HG02571 (cell line): ENCODE measurements at regions not wholly inside any gene's neighbourhood (a gene's known extent, or its start where the extent isn't known, plus 50 kb on each side); places are given as distances from the start of the nearest gene placed in this dataset.

Source experiments
- ATAC-seq: cut with Tn5 transposase; IDR thresholded peaks from one replicate; pipeline ENCODE4 v1.9.1; 2021; ENCODE audit warnings: mild to moderate bottlenecking, moderate library complexity; ENCODE audit not compliant: unreplicated experiment

DNA sequence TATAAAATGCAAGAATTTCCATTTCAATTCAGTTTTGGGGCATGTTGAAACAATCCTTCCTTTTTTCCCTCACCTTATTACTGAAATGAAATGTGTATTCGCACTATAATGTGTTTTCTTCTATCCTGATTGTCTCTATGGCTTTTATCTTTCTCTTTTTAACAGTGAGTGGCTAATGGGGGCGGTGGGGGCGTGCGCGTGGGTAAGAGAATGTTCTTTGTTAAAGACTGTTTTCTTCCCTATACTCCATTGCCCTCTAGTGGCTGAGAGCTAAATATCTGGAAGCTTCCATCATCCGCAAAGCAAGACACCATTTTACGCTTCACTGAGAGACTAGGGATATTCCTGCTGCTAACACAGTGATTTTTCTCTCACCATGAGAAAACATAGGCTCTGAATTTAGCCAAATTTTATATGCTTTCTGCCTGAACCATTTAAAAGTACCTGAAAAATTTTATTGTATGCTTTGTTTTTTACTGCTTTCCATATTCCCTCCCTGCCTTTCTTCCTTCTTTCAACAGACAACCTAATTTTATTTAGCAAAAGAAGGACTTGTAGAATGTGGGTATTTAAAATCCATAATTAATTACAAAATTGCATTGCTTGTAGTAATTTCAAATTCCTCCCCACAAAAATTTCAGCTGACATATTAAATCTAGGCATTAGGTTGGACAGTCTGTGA lies 194.0 kb downstream of the GASK1B start:
- peak; percentile 92 for ATAC-seq

DNA sequence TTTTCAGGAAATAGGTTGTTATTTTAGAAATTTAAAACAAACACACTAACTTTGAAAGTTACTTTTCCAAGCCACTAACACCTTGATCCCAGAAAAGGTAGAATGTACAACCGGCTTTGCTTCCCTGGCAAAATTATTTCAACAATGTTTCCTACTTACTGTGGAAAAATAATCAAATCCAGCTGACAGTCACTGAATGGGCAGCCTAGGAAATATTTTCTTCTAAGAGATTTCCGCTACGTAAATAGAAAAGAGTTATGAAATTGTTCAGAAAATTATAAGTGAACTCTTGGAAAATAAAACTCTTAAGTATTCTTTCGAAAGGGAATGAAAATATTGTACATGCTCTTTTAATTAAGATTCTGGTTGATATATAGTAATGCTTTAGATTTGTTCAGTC lies 195.7 kb downstream of the GASK1B start:
- no peak for ATAC-seq

- ATAC-seq, result no peak
Observed at GRCh38 chr4:157973297-157973696, 199.5 kb downstream of the GASK1B start.

GRCh38 chr4:157964463-157964862 lies 208.4 kb downstream of the GASK1B start:
- no peak for ATAC-seq

GRCh38 chr4:157961229-157961990 lies 211.4 kb downstream of the GASK1B start:
- no peak for ATAC-seq

DNA sequence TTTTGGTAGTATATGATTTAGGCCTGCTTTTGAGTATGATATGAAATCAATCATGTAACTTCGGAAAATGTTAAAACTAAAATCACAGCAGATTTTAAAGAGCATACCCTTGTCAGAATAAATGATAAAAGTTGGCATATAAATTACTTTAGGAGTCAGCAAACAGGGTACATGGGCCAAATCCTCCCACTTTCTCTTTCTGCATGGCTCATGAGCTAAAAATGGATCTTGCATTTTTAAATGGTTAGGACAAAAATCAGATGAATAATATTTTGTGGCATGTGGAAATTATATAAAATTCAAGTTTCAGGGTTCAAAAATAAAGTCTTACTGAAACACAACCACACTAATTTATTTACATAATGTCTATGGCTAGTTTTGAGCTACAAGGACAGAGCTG lies 214.9 kb downstream of the GASK1B start:
- no peak for ATAC-seq

- no peak for ATAC-seq
Observed at GRCh38 chr4:157942017-157942416, 230.8 kb downstream of the GASK1B start.

DNA sequence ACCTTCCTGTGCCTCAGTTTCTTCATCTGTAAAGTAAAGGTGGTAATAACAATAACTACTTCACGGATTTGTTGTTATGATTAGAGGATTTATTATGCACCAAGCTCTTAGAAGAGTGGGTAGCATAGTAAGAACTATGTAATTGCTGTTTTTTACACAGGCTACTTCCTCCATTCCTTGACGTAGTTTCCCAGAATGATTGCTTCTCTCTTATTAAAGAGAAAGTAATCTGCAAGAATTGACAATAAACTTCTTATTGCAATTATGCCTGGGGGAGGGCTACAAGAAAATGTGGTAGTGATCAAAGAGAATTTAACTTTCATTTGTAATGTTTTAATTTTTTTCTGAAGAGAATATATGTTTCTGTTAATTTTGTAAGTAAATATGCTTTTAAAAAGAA lies 238.7 kb downstream of the GASK1B start:
- ATAC-seq, result no peak

- no peak for ATAC-seq
Observed at GRCh38 chr4:157932936-157933335, 239.9 kb downstream of the GASK1B start.

DNA sequence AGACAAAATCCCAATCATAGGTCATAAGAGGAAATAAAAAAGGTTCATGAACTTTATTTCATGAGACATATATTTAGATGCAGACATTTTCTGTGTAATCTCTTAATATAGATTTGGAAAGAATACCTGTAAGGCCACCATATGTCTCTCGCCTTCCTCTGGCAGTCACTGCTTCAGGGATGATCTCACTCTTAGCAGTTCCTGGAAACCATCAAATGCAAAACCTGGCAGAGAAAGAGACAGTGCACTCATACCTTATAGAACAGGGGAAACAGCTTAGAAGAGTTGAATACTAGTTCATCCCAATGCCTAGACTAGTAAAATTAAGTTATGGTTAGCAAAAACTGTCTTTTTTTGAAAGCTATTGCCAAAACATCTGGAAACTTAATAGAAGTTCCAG lies 243.3 kb downstream of the GASK1B start:
- ATAC-seq, result no peak

DNA sequence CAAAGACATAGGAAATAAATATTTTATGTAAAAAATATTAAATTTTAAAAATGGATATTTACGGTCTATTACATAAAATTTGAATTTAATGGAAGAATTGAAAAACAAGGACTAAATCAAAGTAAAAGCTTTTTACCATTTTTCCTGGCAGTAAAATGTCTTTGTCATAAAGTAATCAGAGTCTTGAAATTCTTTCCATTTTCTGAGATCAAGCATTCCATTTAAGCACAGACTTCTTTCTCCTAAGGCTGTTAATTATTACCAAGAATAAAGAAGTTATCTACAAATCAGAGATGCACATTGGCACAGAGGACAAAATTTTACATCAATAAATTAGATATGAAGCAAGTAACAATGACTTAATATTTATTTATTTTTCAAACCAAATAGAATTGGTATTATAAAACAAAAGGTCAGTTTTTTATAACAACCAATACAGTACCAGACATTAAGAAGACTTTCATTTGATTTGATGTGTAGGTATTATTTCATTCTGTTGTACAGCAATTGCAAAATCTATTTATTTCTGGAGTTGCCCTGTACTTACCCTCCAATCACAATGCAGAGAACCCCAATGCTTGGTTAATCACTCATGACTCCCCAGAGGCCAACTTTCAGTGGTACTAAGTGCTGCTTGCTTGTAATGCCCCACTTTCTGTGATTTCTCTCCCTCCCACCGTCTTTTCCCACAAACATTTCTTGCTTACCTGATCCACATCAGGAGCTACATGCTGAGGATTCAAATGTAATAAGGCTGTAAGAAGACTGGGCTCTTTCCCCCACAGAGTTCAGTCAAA lies 254.6 kb downstream of the GASK1B start:
- no peak for ATAC-seq

GRCh38 chr4:157912212-157912611 lies 260.6 kb downstream of the GASK1B start:
- no peak for ATAC-seq

- no peak for ATAC-seq
Observed at GRCh38 chr4:157911662-157912061, 261.2 kb downstream of the GASK1B start.

GRCh38 chr4:157908691-157909090 lies 264.1 kb downstream of the GASK1B start:
- ATAC-seq, result no peak

GRCh38 chr4:157908031-157908430 lies 264.8 kb downstream of the GASK1B start:
- ATAC-seq, result no peak

GRCh38 chr4:157907226-157907946 lies 265.4 kb downstream of the GASK1B start:
- no peak for ATAC-seq

- no peak for ATAC-seq
Observed at GRCh38 chr4:157898836-157899605, 273.8 kb downstream of the GASK1B start.

DNA sequence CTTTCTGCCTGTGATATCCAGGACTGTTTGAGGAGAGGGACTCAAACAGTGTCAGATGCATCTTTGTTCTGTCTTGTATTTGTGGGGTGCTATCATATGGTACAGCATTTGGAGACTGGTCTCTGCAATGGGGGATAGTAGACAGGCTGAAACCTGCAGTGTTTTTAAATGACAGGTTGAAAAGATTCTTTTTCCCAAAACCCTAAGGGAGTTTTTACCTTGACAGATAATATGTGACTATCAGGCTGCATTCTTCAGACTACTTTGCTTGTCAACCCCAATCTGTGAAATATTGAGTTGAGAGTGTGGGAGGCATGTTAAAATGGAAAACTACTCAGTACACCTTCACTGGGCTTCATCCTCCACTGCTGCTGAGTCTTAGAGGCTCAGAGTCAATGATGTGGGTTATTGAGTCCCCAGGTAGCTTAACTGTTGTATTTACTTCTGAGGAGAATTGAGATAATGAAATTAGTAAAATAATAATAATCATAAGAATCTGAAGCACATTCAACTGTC lies 274.9 kb downstream of the GASK1B start:
- ATAC-seq, result no peak

DNA sequence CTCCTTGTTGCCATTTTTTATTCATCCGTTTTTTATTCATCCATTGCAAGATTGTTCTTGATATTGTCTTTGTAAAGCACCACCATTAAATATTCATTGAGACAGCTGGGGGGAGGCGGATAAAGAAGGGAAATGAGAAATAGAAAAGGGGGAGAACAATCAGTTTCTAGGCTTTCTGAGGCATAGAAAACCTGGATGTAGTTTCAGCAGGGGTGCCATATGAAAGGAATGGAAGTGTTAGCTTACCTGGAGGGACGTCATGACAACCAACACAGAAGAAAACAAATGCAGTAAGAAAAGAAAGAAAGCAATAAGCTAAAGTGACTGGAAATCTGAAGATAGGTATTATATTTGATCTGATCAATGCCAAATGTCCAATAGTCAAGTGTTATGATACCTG lies 276.1 kb downstream of the GASK1B start:
- no peak for ATAC-seq

DNA sequence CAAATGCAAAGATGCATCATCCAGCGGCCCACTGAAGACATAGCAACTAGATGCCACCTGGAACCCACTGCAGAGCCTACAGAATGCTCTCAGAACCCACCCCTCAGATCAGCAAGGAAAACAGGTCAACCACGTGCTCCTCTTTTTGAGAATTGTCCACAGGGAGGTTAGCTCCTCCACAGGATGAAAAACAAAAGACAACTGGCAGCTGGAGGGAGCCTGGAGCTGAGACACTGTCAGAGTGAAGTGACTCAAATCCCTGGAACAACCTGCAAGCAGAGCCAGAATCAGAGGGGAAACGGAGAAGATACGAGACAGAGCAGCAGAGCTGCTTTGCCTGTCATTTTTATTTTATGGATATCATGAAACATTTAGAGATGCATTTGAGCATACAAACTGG lies 277.6 kb downstream of the GASK1B start:
- no peak for ATAC-seq
